PFSK-1 (cell line): ENCODE measurements at regions not wholly inside any gene's neighbourhood (a gene's known extent, or its start where the extent isn't known, plus 50 kb on each side); places are given as distances from the start of the nearest gene placed in this dataset.

Experiments
- FOXP2 ChIP-seq: optimal IDR thresholded peaks from 2 replicates; pipeline ENCODE3; 2011; ENCODE audit warnings: borderline replicate concordance, control low read depth, inconsistent platforms; ENCODE audit not compliant: insufficient read depth; ENCODE audit errors: extremely low read length, extremely low read depth
- POLR2AphosphoS5 ChIP-seq: IDR thresholded peaks from 2 replicates; pipeline ENCODE4 v1.6.1; 2012; ENCODE audit warnings: low read depth, mild to moderate bottlenecking, control low read depth, low read length, moderate library complexity
- SIN3A ChIP-seq: IDR thresholded peaks from 2 replicates; pipeline ENCODE4 v1.6.1; 2012; ENCODE audit warnings: mild to moderate bottlenecking, low read length, moderate library complexity, borderline replicate concordance; ENCODE audit not compliant: insufficient read depth
- TAF1 ChIP-seq: IDR thresholded peaks from 2 replicates; pipeline ENCODE4 v1.6.1; 2012; ENCODE audit warnings: low read length, control low read depth, borderline replicate concordance; ENCODE audit not compliant: insufficient read depth
- TF ChIP-seq, protein P1 (sequence below), 2 experiments: IDR thresholded peaks; 2 replicates each; pipeline versions ENCODE4 v1.6.1 to v1.8.0; 2011 to 2012; ENCODE audit warnings: low read depth in 2 of 2, low read length in 2 of 2, control low read depth in 1 of 2, inconsistent platforms in 1 of 2, mild to moderate bottlenecking in 1 of 2, moderate library complexity in 1 of 2; ENCODE audit not compliant: insufficient read depth in 1 of 2

DNA sequence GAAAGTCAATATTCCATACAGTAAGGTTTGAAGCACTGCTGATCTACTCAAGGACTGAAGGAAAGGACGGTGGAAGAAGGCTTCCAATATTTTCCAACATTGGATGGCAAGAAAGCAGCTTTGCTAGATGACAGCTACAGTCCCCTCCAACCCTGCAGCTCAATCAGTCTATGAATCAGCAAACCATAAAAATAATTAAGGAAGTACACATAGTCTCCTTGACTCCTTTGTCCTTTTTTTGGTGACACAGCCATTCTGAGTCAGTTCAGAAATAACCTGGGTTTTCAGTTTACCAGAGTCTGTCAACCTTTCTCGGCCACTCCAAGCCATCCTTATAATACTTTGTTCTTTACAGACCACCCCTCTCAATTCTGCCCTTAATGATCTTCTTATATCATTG lies 232.5 kb downstream of the IBTK start:
- no peak for TF ChIP-seq POLR2AphosphoS5
- TF ChIP-seq, protein P1, sequence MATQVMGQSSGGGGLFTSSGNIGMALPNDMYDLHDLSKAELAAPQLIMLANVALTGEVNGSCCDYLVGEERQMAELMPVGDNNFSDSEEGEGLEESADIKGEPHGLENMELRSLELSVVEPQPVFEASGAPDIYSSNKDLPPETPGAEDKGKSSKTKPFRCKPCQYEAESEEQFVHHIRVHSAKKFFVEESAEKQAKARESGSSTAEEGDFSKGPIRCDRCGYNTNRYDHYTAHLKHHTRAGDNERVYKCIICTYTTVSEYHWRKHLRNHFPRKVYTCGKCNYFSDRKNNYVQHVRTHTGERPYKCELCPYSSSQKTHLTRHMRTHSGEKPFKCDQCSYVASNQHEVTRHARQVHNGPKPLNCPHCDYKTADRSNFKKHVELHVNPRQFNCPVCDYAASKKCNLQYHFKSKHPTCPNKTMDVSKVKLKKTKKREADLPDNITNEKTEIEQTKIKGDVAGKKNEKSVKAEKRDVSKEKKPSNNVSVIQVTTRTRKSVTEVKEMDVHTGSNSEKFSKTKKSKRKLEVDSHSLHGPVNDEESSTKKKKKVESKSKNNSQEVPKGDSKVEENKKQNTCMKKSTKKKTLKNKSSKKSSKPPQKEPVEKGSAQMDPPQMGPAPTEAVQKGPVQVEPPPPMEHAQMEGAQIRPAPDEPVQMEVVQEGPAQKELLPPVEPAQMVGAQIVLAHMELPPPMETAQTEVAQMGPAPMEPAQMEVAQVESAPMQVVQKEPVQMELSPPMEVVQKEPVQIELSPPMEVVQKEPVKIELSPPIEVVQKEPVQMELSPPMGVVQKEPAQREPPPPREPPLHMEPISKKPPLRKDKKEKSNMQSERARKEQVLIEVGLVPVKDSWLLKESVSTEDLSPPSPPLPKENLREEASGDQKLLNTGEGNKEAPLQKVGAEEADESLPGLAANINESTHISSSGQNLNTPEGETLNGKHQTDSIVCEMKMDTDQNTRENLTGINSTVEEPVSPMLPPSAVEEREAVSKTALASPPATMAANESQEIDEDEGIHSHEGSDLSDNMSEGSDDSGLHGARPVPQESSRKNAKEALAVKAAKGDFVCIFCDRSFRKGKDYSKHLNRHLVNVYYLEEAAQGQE (IDR thresholded peaks at IDR 0.05; ENCODE audit: insufficient read depth in 1 of 2, low read depth in 2 of 2, low read length in 2 of 2): no peak
- TF ChIP-seq SIN3A: no peak
- no peak for TF ChIP-seq FOXP2
- no peak for TF ChIP-seq TAF1

DNA sequence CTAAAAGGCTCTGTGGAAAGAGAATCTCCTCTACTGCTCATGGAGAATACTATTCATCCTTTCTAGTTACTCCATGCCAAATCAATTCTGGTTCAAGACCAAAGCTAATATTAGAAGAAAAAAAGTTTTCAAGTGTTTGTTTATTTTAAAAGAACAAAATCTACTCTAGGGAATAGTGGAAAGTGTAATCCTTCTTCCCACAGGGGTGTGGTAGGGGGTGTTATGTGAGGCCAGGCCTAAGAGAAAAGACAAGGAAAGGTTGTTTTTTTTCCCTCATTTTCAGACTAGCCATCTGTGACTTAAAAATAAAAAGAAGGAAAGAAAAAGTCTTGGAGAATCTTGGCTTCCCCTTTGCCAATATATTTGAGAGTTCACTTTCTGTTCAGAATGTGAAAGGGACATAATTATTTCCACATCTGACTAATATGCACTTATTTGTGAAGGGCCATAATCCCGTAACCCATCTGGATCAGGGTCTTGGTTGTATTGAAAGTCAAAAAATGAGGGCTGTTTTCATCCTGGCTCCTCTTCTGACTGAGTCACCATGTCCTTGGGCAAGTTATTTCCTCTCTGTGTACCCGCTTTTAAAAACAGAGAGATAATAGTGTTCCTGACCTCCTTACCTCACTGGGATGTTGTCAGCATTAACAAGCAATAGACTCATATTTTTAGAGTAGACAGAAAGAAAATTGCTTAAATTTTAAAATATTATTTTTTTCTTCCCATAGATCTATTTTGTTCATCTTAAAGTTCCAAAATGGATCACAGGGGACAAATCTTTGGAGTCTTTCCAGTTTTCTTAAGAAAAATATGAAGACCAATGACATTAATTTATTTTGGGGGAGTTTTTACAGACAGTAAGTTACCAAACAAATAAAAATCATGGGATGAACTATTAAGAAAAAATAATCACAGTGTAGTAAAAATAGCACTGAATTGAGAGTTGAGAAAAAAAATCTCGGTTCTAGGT lies 233.7 kb downstream of the IBTK start:
- TF ChIP-seq POLR2AphosphoS5: no peak
- no peak for TF ChIP-seq TAF1
- no peak for TF ChIP-seq SIN3A
- TF ChIP-seq, protein P1 (IDR thresholded peaks at IDR 0.05; ENCODE audit: insufficient read depth in 1 of 2, low read depth in 2 of 2, low read length in 2 of 2): no peak
- no peak for TF ChIP-seq FOXP2

DNA sequence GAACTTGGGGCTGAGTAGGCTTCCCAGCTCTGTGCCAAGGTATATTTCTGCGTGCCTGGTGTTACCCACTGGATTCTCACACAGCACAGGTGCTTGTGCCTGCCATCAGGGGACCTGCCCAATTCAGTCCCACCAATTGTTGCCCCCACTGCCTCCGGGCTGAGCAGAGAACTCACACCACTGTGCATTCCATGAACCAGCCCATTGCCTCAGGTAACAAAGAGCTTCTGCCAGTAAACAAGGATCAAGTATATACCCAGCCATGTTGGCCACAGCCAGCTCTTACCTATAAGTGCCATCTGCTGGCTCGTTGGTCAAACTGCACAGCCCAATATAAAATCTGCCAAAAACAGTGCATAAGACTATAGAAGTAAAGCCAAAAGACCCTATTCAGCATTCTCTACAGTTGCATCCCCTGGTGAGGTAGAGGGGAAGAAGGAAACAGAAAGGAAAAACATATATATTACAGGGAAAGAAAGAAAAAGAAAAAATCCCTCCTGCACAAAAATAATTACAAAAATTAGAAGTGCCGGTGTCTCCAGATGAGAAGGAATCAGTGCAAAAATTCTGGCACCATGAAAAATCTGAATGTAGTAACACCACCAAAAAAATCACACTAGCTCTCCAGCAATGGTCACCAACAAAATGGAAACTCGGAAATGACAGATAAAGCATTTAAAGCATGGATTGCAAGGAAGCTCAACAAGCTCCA lies 241.4 kb downstream of the IBTK start:
- TF ChIP-seq POLR2AphosphoS5 (no peak), TAF1 (no peak), FOXP2 (no peak), SIN3A (no peak)
- TF ChIP-seq, protein P1 (IDR thresholded peaks at IDR 0.05; ENCODE audit: insufficient read depth in 1 of 2, low read depth in 2 of 2, low read length in 2 of 2): no peak

DNA sequence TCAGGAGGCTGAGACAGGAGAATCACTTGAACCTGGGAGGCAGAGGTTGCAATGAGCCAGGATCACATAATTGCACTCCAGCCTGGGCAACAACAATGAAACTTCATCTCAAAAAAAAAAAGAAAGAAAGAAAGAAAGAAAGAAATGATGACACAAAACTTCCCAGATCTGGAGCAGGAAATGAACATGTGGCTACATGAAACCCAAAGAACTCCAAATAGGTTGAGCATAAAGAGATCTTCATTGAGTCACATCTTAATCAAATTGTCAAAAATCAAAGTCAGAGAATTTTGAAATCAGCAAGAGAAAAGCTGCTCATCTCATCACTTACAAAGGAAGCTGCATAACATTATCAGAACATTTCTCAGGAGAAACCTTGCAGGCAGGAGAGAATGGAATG lies 247.0 kb downstream of the IBTK start:
- TF ChIP-seq TAF1: no peak
- TF ChIP-seq, protein P1 (IDR thresholded peaks at IDR 0.05; ENCODE audit: insufficient read depth in 1 of 2, low read depth in 2 of 2, low read length in 2 of 2): no peak
- no peak for TF ChIP-seq SIN3A
- no peak for TF ChIP-seq POLR2AphosphoS5
- TF ChIP-seq FOXP2: no peak
